ENCODE measurements at regions not wholly inside any gene's neighbourhood (a gene's known extent, or its start where the extent isn't known, plus 50 kb on each side); places are given as distances from the start of the nearest gene placed in this dataset.

- no peak for DNase-seq (ENCODE audit: low read depth, low spot score)
- ChIA-PET POLR2A (no interaction called here), RAD21 (ENCODE audit: low non-redundant PET in 1 of 2, low total read pairs in 2 of 2, uncharacterized antibody in 2 of 2, unreplicated experiment in 2 of 2) (no interaction called here), CTCF (no interaction called here)
- Histone ChIP-seq H3K4me3 (replicated peaks in 1 of 2; ENCODE audit: low read depth in 1 of 2, low read length in 2 of 2) (no peak overlapping the region), H3K9me2 (ENCODE audit: insufficient read depth) (no peaks in the 10 kb centered on the region), H3K4me2 (ENCODE audit: low read length) (no peak overlapping the region), H3K27me3 (ENCODE audit: insufficient read depth, low read length) (no peaks in the 10 kb centered on the region; the same call in 1 of the 2 replicates), H3K79me2 (ENCODE audit: insufficient read depth, low read length) (no peaks in the 10 kb centered on the region), H2AFZ (ENCODE audit: low read depth, low read length, poor library complexity, severe bottlenecking) (no peak overlapping the region), H3K4me1 (ENCODE audit: control insufficient read depth in 1 of 2, insufficient read depth in 2 of 2, low read length in 2 of 2) (no peaks in the 10 kb centered on the region), H3K9ac (ENCODE audit: low read length) (no peak overlapping the region), H3K9me3 (ENCODE audit: control insufficient read depth in 1 of 2, insufficient read depth in 1 of 2, low read depth in 1 of 2, low read length in 2 of 2) (no peaks in the 10 kb centered on the region), H3K27ac (ENCODE audit: low read depth, low read length) (no peak overlapping the region), H4K20me1 (ENCODE audit: insufficient read depth) (no peaks in the 10 kb centered on the region; the same call in 1 of the 2 replicates), H3K36me3 (ENCODE audit: control insufficient read depth in 1 of 2, insufficient read depth in 2 of 2, low read length in 2 of 2) (no peaks in the 10 kb centered on the region)
- ATAC-seq = no peak
- TF ChIP-seq ATF3 (IDR thresholded peaks at IDR 0.05) (no peak), ELF1 (IDR thresholded peaks at IDR 0.05; ENCODE audit: borderline replicate concordance, low read depth) (no peak), EZH2 (IDR thresholded peaks at IDR 0.05) (no peak), ZBTB33 (IDR thresholded peaks at IDR 0.05; ENCODE audit: extremely low read depth, insufficient replicate concordance, low read length) (no peak), EZH2phosphoT487 (IDR thresholded peaks at IDR 0.05; ENCODE audit: borderline replicate concordance) (no peak)
- no TSS peak for BruUV-seq (replicated peaks)
- intact Hi-C loops (cut with micrococcal nuclease) = no loop called here
Measured at GRCh38 chr11:29452146-29452545, 564.7 kb downstream of the KCNA4 start.

GRCh38 chr11:29449281-29450074 lies 567.4 kb downstream of the KCNA4 start:
- Histone ChIP-seq H3K9me2 (ENCODE audit: insufficient read depth) (no peaks in the 10 kb centered on the region), H3K27ac (ENCODE audit: low read depth, low read length) (no peak overlapping the region), H3K27me3 (ENCODE audit: insufficient read depth, low read length) (no peaks in the 10 kb centered on the region; the same call in 1 of the 2 replicates), H3K4me2 (ENCODE audit: low read length) (no peak overlapping the region), H4K20me1 (ENCODE audit: insufficient read depth) (no peaks in the 10 kb centered on the region; the same call in 1 of the 2 replicates), H3K4me3 (replicated peaks in 1 of 2; ENCODE audit: low read depth in 1 of 2, low read length in 2 of 2) (no peak overlapping the region), H3K4me1 (ENCODE audit: control insufficient read depth in 1 of 2, insufficient read depth in 2 of 2, low read length in 2 of 2) (no peaks in the 10 kb centered on the region), H3K9ac (ENCODE audit: low read length) (no peak overlapping the region), H3K36me3 (ENCODE audit: control insufficient read depth in 1 of 2, insufficient read depth in 2 of 2, low read length in 2 of 2) (no peaks in the 10 kb centered on the region), H3K79me2 (ENCODE audit: insufficient read depth, low read length) (no peaks in the 10 kb centered on the region), H2AFZ (ENCODE audit: low read depth, low read length, poor library complexity, severe bottlenecking) (no peak overlapping the region), H3K9me3 (ENCODE audit: control insufficient read depth in 1 of 2, insufficient read depth in 1 of 2, low read depth in 1 of 2, low read length in 2 of 2) (no peaks in the 10 kb centered on the region)
- TF ChIP-seq REST (IDR thresholded peaks at IDR 0.05; ENCODE audit: low read depth) = no peak
- TF ChIP-seq RAD21 (IDR thresholded peaks at IDR 0.05; ENCODE audit: low read depth) = no peak
- TF ChIP-seq EZH2 (IDR thresholded peaks at IDR 0.05) = no peak
- no peak for TF ChIP-seq ELF1 (IDR thresholded peaks at IDR 0.05; ENCODE audit: borderline replicate concordance, low read depth)
- BruUV-seq (replicated peaks) = no TSS peak
- intact Hi-C loops (cut with micrococcal nuclease) = loop anchor here (2.0 to 5.0 kb wide), 2 partner anchors 747 to 868 kb away; no protein-coding TSS in a partner anchor
- DNase-seq (ENCODE audit: low read depth, low spot score) (no peak), ATAC-seq (no peak)
- ChIA-PET CTCF (interaction anchor here (1.3 to 1.5 kb wide), 2 partner anchors 694 to 1465 kb away, joined by 3 to 12 read pairs; no protein-coding TSS in a partner anchor), POLR2A (no interaction called here), RAD21 (ENCODE audit: low non-redundant PET in 1 of 2, low total read pairs in 2 of 2, uncharacterized antibody in 2 of 2, unreplicated experiment in 2 of 2) (no interaction called here)
